ENCODE measurements at regions not wholly inside any gene's neighbourhood (a gene's known extent, or its start where the extent isn't known, plus 50 kb on each side); places are given as distances from the start of the nearest gene placed in this dataset.

DNA sequence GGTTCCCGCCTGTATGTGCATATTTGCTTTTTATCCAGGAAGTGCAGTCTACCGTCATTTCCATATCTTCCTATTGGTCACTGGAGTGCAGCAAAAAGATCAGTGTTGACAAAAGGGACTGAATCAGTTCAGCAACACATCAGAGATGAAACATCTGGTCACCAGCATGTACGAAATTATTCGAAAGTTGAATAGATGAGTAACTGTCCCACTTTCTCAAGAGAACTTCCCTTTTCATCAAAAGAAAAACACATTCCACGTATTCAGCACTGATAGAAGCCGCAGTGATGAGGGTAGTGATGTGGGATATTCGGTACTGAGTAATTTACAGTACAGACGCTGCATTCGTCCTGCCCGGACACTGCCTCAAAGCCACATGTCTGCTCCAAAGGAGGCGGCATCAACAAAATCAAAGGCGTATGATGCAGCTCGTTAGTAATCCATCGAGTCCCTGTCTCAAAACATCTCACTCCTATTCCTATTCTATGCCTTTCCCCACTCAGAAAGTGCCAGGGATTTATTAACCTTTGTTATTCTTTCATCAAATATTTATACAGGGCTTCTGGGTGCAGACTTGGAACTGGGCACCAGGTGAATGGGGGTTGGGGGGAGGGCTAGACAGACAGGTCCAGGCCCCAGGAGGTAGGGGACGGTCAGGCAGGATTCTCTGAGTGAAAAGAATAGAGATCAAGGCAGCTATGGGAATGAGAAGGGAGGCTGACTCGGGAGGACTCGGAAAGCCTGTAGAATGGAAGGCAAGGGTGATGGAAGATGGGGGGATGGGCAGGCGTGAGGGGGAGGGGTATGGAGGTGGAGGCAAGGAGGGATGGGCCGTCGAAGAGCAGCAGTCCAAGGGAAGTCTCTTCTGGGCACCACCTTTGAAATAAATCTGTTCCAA, 79.5 kb upstream of the SLC45A1 start:
- TF ChIP-seq, protein P1, sequence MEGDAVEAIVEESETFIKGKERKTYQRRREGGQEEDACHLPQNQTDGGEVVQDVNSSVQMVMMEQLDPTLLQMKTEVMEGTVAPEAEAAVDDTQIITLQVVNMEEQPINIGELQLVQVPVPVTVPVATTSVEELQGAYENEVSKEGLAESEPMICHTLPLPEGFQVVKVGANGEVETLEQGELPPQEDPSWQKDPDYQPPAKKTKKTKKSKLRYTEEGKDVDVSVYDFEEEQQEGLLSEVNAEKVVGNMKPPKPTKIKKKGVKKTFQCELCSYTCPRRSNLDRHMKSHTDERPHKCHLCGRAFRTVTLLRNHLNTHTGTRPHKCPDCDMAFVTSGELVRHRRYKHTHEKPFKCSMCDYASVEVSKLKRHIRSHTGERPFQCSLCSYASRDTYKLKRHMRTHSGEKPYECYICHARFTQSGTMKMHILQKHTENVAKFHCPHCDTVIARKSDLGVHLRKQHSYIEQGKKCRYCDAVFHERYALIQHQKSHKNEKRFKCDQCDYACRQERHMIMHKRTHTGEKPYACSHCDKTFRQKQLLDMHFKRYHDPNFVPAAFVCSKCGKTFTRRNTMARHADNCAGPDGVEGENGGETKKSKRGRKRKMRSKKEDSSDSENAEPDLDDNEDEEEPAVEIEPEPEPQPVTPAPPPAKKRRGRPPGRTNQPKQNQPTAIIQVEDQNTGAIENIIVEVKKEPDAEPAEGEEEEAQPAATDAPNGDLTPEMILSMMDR (IDR thresholded peaks at IDR 0.05; ENCODE audit: control extremely low read depth, extremely low read depth): no peak
- H3K9ac ChIP-seq (ENCODE audit: insufficient read depth in 1 of 2, low read length in 2 of 2): peak overlapping the region in 1 of 2 donors; percentile 58
- peak in 2 of 3 donors; percentile 61 to 64 for DNase-seq
- no peak for ATAC-seq (ENCODE audit: insufficient read depth, low FRiP score)
- H3K36me3 ChIP-seq (ENCODE audit: control insufficient read depth in 4 of 4, insufficient read depth in 4 of 4, low read length in 4 of 4): no peaks in the 10 kb centered on the region
- H3K4me1 ChIP-seq (ENCODE audit: control insufficient read depth in 5 of 5, insufficient read depth in 5 of 5, low read length in 5 of 5): peaks cover 0 to 11% (median 7%) of the 10 kb centered on the region in 5 donors
- no peaks in the 10 kb centered on the region for H3K9me3 ChIP-seq (ENCODE audit: control insufficient read depth in 4 of 4, insufficient read depth in 3 of 4, low read length in 3 of 4)
- H3K27me3 ChIP-seq (ENCODE audit: control insufficient read depth in 3 of 3, insufficient read depth in 3 of 3, low read length in 2 of 3): no peaks in the 10 kb centered on the region
- 62 to 64% methylated on average over 20 of the region's 20 CpGs for WGBS, 2 donors
- H3K27ac ChIP-seq (ENCODE audit: low read depth in 1 of 2, low read length in 1 of 2): peak overlapping the region in 1 of 2 donors; percentile 56
- no peak overlapping the region for H3K4me3 ChIP-seq

DNA sequence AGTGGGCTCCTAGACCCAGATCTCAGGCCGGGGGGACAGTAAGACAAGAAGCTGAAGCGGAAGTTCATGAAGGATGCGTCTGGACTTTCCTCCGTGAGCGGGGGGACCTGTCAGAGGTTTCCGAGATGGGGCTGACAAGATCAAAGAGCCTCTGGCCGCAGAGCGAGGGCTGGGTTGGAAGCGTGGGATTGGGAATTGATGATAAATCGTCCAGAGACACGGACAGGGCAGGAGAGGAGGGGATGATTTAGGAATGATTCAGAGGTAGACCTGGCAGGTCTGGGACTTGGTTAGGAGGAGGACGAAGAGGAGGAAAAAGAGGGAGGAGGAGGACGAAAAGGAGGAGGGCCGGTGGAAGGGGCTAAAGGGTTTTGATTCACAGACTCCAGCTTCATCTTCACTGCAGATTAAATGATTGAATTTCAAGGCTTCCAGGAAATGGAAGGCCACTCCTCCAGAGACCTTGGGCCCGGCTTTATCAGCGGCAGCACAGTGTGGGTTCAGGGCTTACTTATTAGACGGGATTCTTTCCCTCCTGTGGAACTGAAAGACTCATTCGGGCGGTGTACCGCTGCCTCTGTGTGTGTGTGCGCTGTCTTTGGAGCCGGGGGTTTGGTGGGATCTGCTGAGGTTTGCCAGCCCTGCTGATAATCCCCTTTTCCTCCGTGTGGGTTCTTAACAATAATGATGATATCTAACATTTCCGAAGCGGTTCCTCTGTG, 85.7 kb upstream of the SLC45A1 start:
- H3K36me3 ChIP-seq (ENCODE audit: control insufficient read depth in 4 of 4, insufficient read depth in 4 of 4, low read length in 4 of 4): no peaks in the 10 kb centered on the region
- no peak for DNase-seq

DNA sequence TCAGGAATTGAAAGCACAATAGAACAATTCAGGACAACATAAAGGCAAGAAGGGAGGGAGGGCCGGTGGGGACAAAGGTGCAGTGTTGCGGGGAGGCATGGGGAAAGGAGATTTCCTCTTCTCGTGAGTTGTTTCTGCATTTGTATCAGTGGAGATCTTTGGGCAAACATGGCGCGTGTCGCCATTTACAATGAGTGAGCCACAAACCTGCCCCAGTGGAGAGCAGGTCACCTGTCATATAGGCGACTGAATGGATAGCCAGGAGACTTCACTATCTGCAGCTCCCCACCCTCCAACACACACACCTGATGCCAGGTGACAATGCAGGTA, 87.7 kb upstream of the SLC45A1 start:
- DNase-seq (no peak), ATAC-seq (ENCODE audit: insufficient read depth, low FRiP score) (no peak)
- no peaks in the 10 kb centered on the region for H3K27me3 ChIP-seq (ENCODE audit: control insufficient read depth in 3 of 3, insufficient read depth in 3 of 3, low read length in 2 of 3)
- TF ChIP-seq, protein P1 (IDR thresholded peaks at IDR 0.05; ENCODE audit: control extremely low read depth, extremely low read depth): no peak
- no peak overlapping the region for H3K4me3 ChIP-seq
- H3K27ac ChIP-seq (ENCODE audit: low read depth in 1 of 2, low read length in 1 of 2): no peak overlapping the region
- H3K9me3 ChIP-seq (ENCODE audit: control insufficient read depth in 4 of 4, insufficient read depth in 3 of 4, low read length in 3 of 4): no peaks in the 10 kb centered on the region
- H3K9ac ChIP-seq (ENCODE audit: insufficient read depth in 1 of 2, low read length in 2 of 2): no peak overlapping the region
- H3K36me3 ChIP-seq (ENCODE audit: control insufficient read depth in 4 of 4, insufficient read depth in 4 of 4, low read length in 4 of 4): no peaks in the 10 kb centered on the region
- no peaks in the 10 kb centered on the region for H3K4me1 ChIP-seq (ENCODE audit: control insufficient read depth in 5 of 5, insufficient read depth in 5 of 5, low read length in 5 of 5)
- WGBS, 2 donors: 77 to 86% methylated on average over 7 of the region's 7 CpGs

More for the DNA sequence above, 85.7 kb upstream of the SLC45A1 start:
- Histone ChIP-seq H3K27ac (ENCODE audit: low read depth in 1 of 2, low read length in 1 of 2) (no peak overlapping the region), H3K9me3 (ENCODE audit: control insufficient read depth in 4 of 4, insufficient read depth in 3 of 4, low read length in 3 of 4) (no peaks in the 10 kb centered on the region), H3K27me3 (ENCODE audit: control insufficient read depth in 3 of 3, insufficient read depth in 3 of 3, low read length in 2 of 3) (no peaks in the 10 kb centered on the region), H3K9ac (ENCODE audit: insufficient read depth in 1 of 2, low read length in 2 of 2) (no peak overlapping the region), H3K4me3 (no peak overlapping the region), H3K4me1 (ENCODE audit: control insufficient read depth in 5 of 5, insufficient read depth in 5 of 5, low read length in 5 of 5) (no peaks in the 10 kb centered on the region)
- TF ChIP-seq, protein P1 (IDR thresholded peaks at IDR 0.05; ENCODE audit: control extremely low read depth, extremely low read depth): no peak
- ATAC-seq (ENCODE audit: insufficient read depth, low FRiP score): no peak
- 79 to 80% methylated on average over 25 of the region's 25 CpGs for WGBS, 2 donors
